Fibroblast of lung (primary cell): ENCODE measurements at regions not wholly inside any gene's neighbourhood (a gene's known extent, or its start where the extent isn't known, plus 50 kb on each side); places are given as distances from the start of the nearest gene placed in this dataset.

Experiments
- DNase-seq, 2 donors: peaks; one replicate each; pipeline versions ENCODE4 v3.0.0 to v3.0.0-alpha.2; 2010; ENCODE audit warnings: low read depth in 2 of 2
- H2AFZ ChIP-seq: 2 replicates; pipeline ENCODE4 v1.5.1; 2012; ENCODE audit warnings: low read length, control low read depth, inconsistent platforms
- H3K27ac ChIP-seq: 2 replicates; pipeline ENCODE4 v1.5.1; 2011; ENCODE audit warnings: low read length, control low read depth; ENCODE audit not compliant: insufficient read depth
- H3K27me3 ChIP-seq: 2 replicates; pipeline ENCODE4 v1.5.1; 2011; ENCODE audit warnings: mild to moderate bottlenecking, low read length; ENCODE audit not compliant: control insufficient read depth, insufficient read depth
- H3K36me3 ChIP-seq: 2 replicates; pipeline ENCODE4 v1.5.1; 2011; ENCODE audit warnings: low read length; ENCODE audit not compliant: control insufficient read depth, insufficient read depth
- H3K4me1 ChIP-seq: 2 replicates; pipeline ENCODE4 v1.5.1; 2011; ENCODE audit warnings: low read length; ENCODE audit not compliant: control insufficient read depth, insufficient read depth; ENCODE audit errors: extremely low read depth
- H3K4me2 ChIP-seq: 2 replicates; pipeline ENCODE4 v1.5.1; 2011; ENCODE audit warnings: low read length, control low read depth; ENCODE audit not compliant: insufficient read depth; ENCODE audit errors: extremely low read depth
- H3K4me3 ChIP-seq, 4 experiments: fragments of 200-600 bp in 1 of 4; sonication (generic) in 1 of 4; replicated peaks in 1 of 4; 2 replicates each; pipeline ENCODE4 v1.5.1; 2011 to 2016; ENCODE audit warnings: low read length in 4 of 4, low read depth in 3 of 4, mild to moderate bottlenecking in 3 of 4, control low read depth in 2 of 4, inconsistent platforms in 1 of 4, mixed read lengths in 1 of 4; ENCODE audit not compliant: insufficient read depth in 1 of 4; ENCODE audit errors: control extremely low read depth in 1 of 4
- H3K79me2 ChIP-seq: 2 replicates; pipeline ENCODE4 v1.5.1; 2012; ENCODE audit warnings: mild to moderate bottlenecking, low read length, inconsistent platforms; ENCODE audit not compliant: control insufficient read depth, insufficient read depth
- H3K9ac ChIP-seq: 2 replicates; pipeline ENCODE4 v1.5.1; 2011; ENCODE audit warnings: mild to moderate bottlenecking, low read length, control low read depth; ENCODE audit not compliant: insufficient read depth
- H3K9me3 ChIP-seq: 2 replicates; pipeline ENCODE4 v1.5.1; 2012; ENCODE audit warnings: low read depth, low read length; ENCODE audit not compliant: control insufficient read depth, insufficient read depth
- H4K20me1 ChIP-seq: 2 replicates; pipeline ENCODE4 v1.5.1; 2011; ENCODE audit warnings: low read length; ENCODE audit not compliant: control insufficient read depth, insufficient read depth; ENCODE audit errors: extremely low read depth
- CTCF ChIP-seq, 2 donors: IDR thresholded peaks in 1 of 2; conservative IDR thresholded peaks in 1 of 2; 1 replicate in 1 of 2; 2 replicates in 1 of 2; pipeline ENCODE4 v1.5.1; 2011 to 2012; ENCODE audit warnings: low read length in 2 of 2, control low read depth in 1 of 2, inconsistent platforms in 1 of 2, low read depth in 1 of 2, mild to moderate bottlenecking in 1 of 2
- EZH2 ChIP-seq: IDR thresholded peaks from 2 replicates; pipeline ENCODE4 v1.5.1; 2012; ENCODE audit warnings: low read length, control low read depth, mild to moderate bottlenecking; ENCODE audit errors: missing control alignments

GRCh38 chr14:59098377-59098776 is 90.1 kb upstream of the DAAM1 start:
- Histone ChIP-seq H3K4me2 (peak overlapping the region; percentile 45), H3K9ac (no peak overlapping the region), H3K27ac (peak overlapping the region; percentile 76)

GRCh38 chr14:59100205-59100604 is 88.3 kb upstream of the DAAM1 start:
- TF ChIP-seq EZH2 (no peak), CTCF (conservative IDR thresholded peaks at IDR 0.05 in 1 of 2, IDR thresholded peaks at IDR 0.05 in 1 of 2; ENCODE audit: low read depth in 1 of 2, low read length in 2 of 2) (no peak)
- Histone ChIP-seq H3K4me3 (no peak overlapping the region), H3K9me3 (no peaks in the 10 kb centered on the region), H3K9ac (no peak overlapping the region), H2AFZ (no peak overlapping the region), H3K79me2 (no peaks in the 10 kb centered on the region), H3K36me3 (no peaks in the 10 kb centered on the region), H3K4me2 (no peak overlapping the region), H3K4me1 (peaks cover 20% of the 10 kb centered on the region), H4K20me1 (no peaks in the 10 kb centered on the region), H3K27me3 (no peaks in the 10 kb centered on the region), H3K27ac (no peak overlapping the region)
- DNase-seq = peak in 1 of 2 donors; percentile 42

More at GRCh38 chr14:59098377-59098776, 90.1 kb upstream of the DAAM1 start:
- peak; percentile 76 to 98 for DNase-seq
- no peaks in the 10 kb centered on the region for H3K27me3 ChIP-seq
- no peaks in the 10 kb centered on the region for H4K20me1 ChIP-seq
- H3K4me1 ChIP-seq = peaks cover 20% of the 10 kb centered on the region
- H3K36me3 ChIP-seq = no peaks in the 10 kb centered on the region
- no peaks in the 10 kb centered on the region for H3K79me2 ChIP-seq
- no peak overlapping the region for H2AFZ ChIP-seq
- H3K9me3 ChIP-seq = no peaks in the 10 kb centered on the region
- H3K4me3 ChIP-seq = no peak overlapping the region
- TF ChIP-seq CTCF (conservative IDR thresholded peaks at IDR 0.05 in 1 of 2, IDR thresholded peaks at IDR 0.05 in 1 of 2; ENCODE audit: low read depth in 1 of 2, low read length in 2 of 2) (no peak), EZH2 (no peak)

- H3K9ac ChIP-seq = no peak overlapping the region
- no peak overlapping the region for H3K4me2 ChIP-seq
- no peaks in the 10 kb centered on the region for H3K36me3 ChIP-seq
- DNase-seq = peak in 1 of 2 donors; percentile 94
- no peak overlapping the region for H3K4me3 ChIP-seq
- no peaks in the 10 kb centered on the region for H3K9me3 ChIP-seq
- H3K27ac ChIP-seq = no peak overlapping the region
- no peaks in the 10 kb centered on the region for H4K20me1 ChIP-seq
- H2AFZ ChIP-seq = no peak overlapping the region
- H3K79me2 ChIP-seq = no peaks in the 10 kb centered on the region
- TF ChIP-seq CTCF (conservative IDR thresholded peaks at IDR 0.05 in 1 of 2, IDR thresholded peaks at IDR 0.05 in 1 of 2; ENCODE audit: low read depth in 1 of 2, low read length in 2 of 2) = no peak
- no peak for TF ChIP-seq EZH2
- H3K27me3 ChIP-seq = no peaks in the 10 kb centered on the region
- peaks cover 20% of the 10 kb centered on the region for H3K4me1 ChIP-seq
Measured at GRCh38 chr14:59101476-59101875, 87.0 kb upstream of the DAAM1 start.
